ENCODE measurements at regions not wholly inside any gene's neighbourhood (a gene's known extent, or its start where the extent isn't known, plus 50 kb on each side); places are given as distances from the start of the nearest gene placed in this dataset.
"Not testable (repeated sequence)": the region's sequence is repeated elsewhere in the genome, so short reads cannot be mapped to it uniquely, and the experiment has no call there.

DNA sequence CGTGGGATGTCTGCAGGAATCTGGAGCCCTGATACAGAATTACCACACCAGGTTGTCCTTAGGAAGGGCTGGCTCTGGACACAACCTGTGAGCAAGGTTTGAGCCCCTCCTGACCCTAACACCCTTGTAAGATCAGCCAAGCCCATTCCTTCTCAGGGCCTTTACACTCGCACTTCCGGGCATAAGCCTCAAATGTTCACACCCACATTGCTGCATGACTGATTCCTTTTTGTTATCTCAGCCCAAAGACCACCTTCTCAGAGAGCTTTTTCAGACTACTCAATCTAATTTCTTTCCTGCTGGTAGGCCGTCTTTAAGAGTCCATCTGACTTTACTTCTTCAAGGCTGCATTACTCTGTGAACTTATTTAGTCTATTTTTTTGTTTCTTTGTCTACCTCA lies 464.0 kb upstream of the SPRED2 start:
- Histone ChIP-seq H3K9me3 (no peaks in the 10 kb centered on the region), H3K4me3 (no peak overlapping the region), H3K27me3 (no peaks in the 10 kb centered on the region), H3K4me1 (no peaks in the 10 kb centered on the region), H3K36me3 (no peaks in the 10 kb centered on the region), H3K27ac (no peak overlapping the region)
- ATAC-seq (no peak), DNase-seq (no peak)
- TF ChIP-seq, protein P1, sequence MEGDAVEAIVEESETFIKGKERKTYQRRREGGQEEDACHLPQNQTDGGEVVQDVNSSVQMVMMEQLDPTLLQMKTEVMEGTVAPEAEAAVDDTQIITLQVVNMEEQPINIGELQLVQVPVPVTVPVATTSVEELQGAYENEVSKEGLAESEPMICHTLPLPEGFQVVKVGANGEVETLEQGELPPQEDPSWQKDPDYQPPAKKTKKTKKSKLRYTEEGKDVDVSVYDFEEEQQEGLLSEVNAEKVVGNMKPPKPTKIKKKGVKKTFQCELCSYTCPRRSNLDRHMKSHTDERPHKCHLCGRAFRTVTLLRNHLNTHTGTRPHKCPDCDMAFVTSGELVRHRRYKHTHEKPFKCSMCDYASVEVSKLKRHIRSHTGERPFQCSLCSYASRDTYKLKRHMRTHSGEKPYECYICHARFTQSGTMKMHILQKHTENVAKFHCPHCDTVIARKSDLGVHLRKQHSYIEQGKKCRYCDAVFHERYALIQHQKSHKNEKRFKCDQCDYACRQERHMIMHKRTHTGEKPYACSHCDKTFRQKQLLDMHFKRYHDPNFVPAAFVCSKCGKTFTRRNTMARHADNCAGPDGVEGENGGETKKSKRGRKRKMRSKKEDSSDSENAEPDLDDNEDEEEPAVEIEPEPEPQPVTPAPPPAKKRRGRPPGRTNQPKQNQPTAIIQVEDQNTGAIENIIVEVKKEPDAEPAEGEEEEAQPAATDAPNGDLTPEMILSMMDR (IDR thresholded peaks at IDR 0.05 in 4 of 5, conservative IDR thresholded peaks at IDR 0.05 in 1 of 5), result no peak
- no peak for TF ChIP-seq POLR2A (IDR thresholded peaks at IDR 0.05)
- in situ Hi-C loops (cut with MboI; ENCODE audit: low sequenced_read_pairs in 4 of 4) (no loop called here), intact Hi-C loops (cut with DNase I; ENCODE audit: low total_unique reads) (no loop called here)

DNA sequence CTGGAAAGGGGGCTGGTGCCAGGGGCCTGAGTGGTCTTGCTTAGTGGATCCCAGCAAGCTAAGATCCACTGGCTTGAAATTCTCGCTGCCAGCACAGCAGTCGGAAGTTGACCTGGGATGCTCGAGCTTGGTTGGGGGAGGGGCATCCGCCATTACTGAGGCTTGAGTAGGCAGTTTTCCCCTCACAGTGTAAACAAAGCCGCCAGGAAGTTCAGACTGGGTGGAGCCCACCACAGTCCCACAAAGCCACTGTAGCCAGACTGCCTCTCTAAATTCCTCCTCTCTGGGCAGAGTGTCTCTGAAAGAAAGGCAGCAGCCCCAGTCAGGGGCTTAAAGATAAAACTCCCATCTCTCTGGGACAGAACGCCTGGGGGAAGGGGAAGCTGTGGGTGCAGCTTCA lies 457.7 kb upstream of the SPRED2 start:
- intact Hi-C loops (cut with DNase I; ENCODE audit: low total_unique reads); H3K9me3 ChIP-seq; DNase-seq; H3K36me3 ChIP-seq; H3K27me3 ChIP-seq; ATAC-seq; H3K27ac ChIP-seq; in situ Hi-C loops (cut with MboI; ENCODE audit: low sequenced_read_pairs in 4 of 4); H3K4me3 ChIP-seq; H3K4me1 ChIP-seq: not testable (repeated sequence)

DNA sequence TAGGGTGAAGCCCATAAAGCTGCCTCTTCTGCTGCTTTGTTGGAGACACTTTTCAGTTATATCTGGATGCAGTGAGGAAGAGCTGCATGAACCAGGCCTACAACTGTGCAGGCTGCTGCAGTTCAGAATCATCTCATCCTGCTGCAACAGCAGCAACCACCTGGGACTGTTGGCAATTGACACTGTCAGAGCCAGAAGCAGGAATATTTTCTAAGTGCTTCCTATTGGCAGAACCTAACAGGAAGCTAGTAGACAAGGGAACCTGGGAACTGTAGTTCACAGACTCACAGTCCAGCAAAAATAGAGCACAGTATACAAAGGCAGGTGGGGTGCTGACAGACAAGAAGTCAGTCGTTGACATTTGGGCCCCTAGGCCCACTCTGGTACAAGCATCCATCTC lies 452.9 kb upstream of the SPRED2 start:
- in situ Hi-C loops (cut with MboI; ENCODE audit: low sequenced_read_pairs in 4 of 4) (no loop called here), intact Hi-C loops (cut with DNase I; ENCODE audit: low total_unique reads) (no loop called here)
- H3K27me3 ChIP-seq, result no peaks in the 10 kb centered on the region
- no peak for DNase-seq
- H3K36me3 ChIP-seq, result no peaks in the 10 kb centered on the region
- H3K4me3 ChIP-seq, result no peak overlapping the region
- no peak for TF ChIP-seq POLR2A (IDR thresholded peaks at IDR 0.05)
- TF ChIP-seq, protein P1 (IDR thresholded peaks at IDR 0.05 in 4 of 5, conservative IDR thresholded peaks at IDR 0.05 in 1 of 5), result no peak
- ATAC-seq, result no peak
- H3K4me1 ChIP-seq, result no peaks in the 10 kb centered on the region
- no peaks in the 10 kb centered on the region for H3K9me3 ChIP-seq
- H3K27ac ChIP-seq, result no peak overlapping the region

DNA sequence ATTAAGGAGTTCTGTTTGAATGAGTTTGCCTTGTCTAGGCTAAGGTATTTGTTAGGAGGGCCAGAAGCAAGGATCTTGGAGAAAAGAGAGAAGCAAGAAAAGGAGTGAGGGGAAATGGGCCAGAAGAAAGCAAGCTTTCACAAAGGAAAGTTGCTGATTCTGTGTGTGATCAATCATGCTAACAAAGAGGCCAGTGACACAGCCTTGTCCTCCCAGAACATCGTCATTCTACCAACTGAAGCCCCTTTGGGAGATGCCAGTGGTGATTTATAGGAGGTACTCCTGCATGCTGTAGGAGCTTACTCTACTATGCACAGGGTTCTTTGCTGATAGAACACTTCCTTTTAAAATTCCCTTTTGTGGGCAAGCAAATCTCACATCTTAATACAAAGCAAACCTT lies 449.2 kb upstream of the SPRED2 start:
- TF ChIP-seq, protein P1 (IDR thresholded peaks at IDR 0.05 in 4 of 5, conservative IDR thresholded peaks at IDR 0.05 in 1 of 5), result no peak
- no peak for TF ChIP-seq POLR2A (IDR thresholded peaks at IDR 0.05)
- ATAC-seq, result no peak
- no peaks in the 10 kb centered on the region for H3K36me3 ChIP-seq
- no peak overlapping the region for H3K27ac ChIP-seq
- H3K27me3 ChIP-seq, result no peaks in the 10 kb centered on the region
- no peak overlapping the region for H3K4me3 ChIP-seq
- in situ Hi-C loops (cut with MboI; ENCODE audit: low sequenced_read_pairs in 4 of 4), result no loop called here
- DNase-seq, result no peak
- no peaks in the 10 kb centered on the region for H3K9me3 ChIP-seq
- H3K4me1 ChIP-seq, result no peaks in the 10 kb centered on the region
- intact Hi-C loops (cut with DNase I; ENCODE audit: low total_unique reads), result no loop called here

DNA sequence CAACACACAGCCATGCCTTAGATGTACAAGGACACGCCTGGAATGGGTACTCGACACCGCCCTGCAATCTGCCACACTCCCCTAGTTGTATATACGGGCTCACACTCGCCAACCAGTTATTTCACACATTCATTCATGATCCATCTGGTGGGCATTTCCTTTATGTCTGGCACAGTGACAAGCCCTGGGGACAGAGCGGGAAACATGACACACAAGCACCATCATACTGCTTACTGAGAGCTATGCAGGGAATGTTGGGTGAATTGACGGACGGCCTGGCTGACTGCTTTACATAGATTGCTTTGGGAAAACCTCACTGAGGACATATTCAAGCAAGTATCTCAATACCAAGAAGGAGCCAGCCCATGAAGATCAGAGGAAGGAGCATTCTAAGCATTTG lies 448.0 kb upstream of the SPRED2 start:
- TF ChIP-seq, protein P1 (IDR thresholded peaks at IDR 0.05 in 4 of 5, conservative IDR thresholded peaks at IDR 0.05 in 1 of 5), result no peak
- TF ChIP-seq POLR2A (IDR thresholded peaks at IDR 0.05), result no peak
- in situ Hi-C loops (cut with MboI; ENCODE audit: low sequenced_read_pairs in 4 of 4), result no loop called here
- no peaks in the 10 kb centered on the region for H3K27me3 ChIP-seq

More for the DNA sequence above, 448.0 kb upstream of the SPRED2 start:
- H3K27ac ChIP-seq, result no peak overlapping the region
- intact Hi-C loops (cut with DNase I; ENCODE audit: low total_unique reads), result no loop called here
- H3K4me3 ChIP-seq, result no peak overlapping the region
- DNase-seq (no peak), ATAC-seq (no peak)
- H3K9me3 ChIP-seq, result no peaks in the 10 kb centered on the region
- no peaks in the 10 kb centered on the region for H3K4me1 ChIP-seq
- H3K36me3 ChIP-seq, result no peaks in the 10 kb centered on the region
